ENCODE measurements at regions not wholly inside any gene's neighbourhood (a gene's known extent, or its start where the extent isn't known, plus 50 kb on each side); places are given as distances from the start of the nearest gene placed in this dataset.

DNA sequence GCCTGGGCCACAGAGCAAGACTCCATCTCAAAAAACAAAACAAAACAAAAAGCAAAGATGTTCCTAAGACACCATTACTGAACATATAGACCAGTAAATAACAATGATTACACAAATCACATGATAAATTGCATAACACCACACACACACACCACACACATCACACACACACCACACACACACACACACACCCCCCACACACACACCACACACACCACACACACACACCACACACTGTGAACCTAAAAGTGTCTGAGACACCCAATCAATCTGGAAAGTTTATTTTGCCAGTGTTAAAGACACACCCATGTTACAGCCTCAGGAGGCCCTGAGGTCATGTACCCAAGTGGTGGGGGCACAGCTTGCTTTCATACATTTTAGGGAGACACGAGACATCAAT is 62.6 kb upstream of the ASAP2 start:
- BruUV-seq (replicated peaks) = no TSS peak
- intact Hi-C loops (cut with micrococcal nuclease; ENCODE audit: unreplicated experiment) = loop anchor here (5.0 to 10.0 kb wide), 5 partner anchors 63 to 231 kb away; partner anchors contain the start of gene ASAP2

DNA sequence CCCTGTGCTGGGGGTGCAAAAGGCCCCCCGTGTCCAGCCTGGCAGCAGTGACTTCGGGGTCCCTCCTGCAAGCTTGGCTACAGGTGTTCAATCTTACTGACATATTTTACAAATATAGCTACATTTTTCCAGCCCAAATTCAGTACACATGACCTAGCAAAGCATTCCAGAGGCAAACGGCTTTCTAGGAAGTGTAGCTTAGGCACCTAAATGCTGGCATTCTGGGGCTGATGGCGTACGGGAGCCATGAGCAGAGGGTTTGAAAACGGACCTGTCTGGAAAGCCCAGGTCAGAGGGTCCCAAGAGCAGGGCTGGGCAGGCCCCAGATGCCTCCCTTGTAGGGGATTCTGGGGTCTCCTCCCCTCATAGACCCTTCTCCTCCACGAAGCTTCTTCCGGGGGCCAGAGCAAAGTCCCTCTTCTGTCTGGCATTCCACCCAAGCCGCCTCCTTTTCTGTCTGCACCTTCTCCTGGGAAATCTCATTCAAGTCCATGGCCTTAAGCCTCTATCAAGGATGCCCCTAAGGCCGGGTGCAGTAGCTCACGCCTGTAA is 63.3 kb upstream of the ASAP2 start:
- Histone ChIP-seq H3K36me3 (ENCODE audit: control insufficient read depth, insufficient read depth, low read length) (no peaks in the 10 kb centered on the region), H3K9me3 (ENCODE audit: control insufficient read depth, insufficient read depth, low read depth, low read length) (no peaks in the 10 kb centered on the region), H3K27me3 (ENCODE audit: control insufficient read depth, insufficient read depth, low read length) (no peaks in the 10 kb centered on the region), H3K27ac (ENCODE audit: low read length) (peak overlapping the region; percentile 94), H3K4me3 (ENCODE audit: low read depth in 2 of 2, low read length in 2 of 2) (peak overlapping the region; percentile 29 to 66), H3K4me1 (ENCODE audit: control insufficient read depth, insufficient read depth, low read length) (peaks cover 31% of the 10 kb centered on the region)
- POLR2A ChIA-PET = interaction anchor here (0.6 kb wide), 2 partner anchors 14 to 69 kb away, joined by 3 to 5 read pairs; no protein-coding TSS in a partner anchor
- intact Hi-C loops (cut with micrococcal nuclease; ENCODE audit: unreplicated experiment) (loop anchor here (5.0 to 10.0 kb wide), 5 partner anchors 64 to 231 kb away; partner anchors contain the start of gene ASAP2), in situ Hi-C loops (cut with HindIII; ENCODE audit: low pct_unique_long_range_greater_than_20kb, low sequenced_read_pairs) (no loop called here)
- no TSS peak for BruUV-seq (replicated peaks)
- no peak for TF ChIP-seq TCF7L2 (IDR thresholded peaks at IDR 0.05; ENCODE audit: low read depth, low read length)
- TF ChIP-seq, protein P1, sequence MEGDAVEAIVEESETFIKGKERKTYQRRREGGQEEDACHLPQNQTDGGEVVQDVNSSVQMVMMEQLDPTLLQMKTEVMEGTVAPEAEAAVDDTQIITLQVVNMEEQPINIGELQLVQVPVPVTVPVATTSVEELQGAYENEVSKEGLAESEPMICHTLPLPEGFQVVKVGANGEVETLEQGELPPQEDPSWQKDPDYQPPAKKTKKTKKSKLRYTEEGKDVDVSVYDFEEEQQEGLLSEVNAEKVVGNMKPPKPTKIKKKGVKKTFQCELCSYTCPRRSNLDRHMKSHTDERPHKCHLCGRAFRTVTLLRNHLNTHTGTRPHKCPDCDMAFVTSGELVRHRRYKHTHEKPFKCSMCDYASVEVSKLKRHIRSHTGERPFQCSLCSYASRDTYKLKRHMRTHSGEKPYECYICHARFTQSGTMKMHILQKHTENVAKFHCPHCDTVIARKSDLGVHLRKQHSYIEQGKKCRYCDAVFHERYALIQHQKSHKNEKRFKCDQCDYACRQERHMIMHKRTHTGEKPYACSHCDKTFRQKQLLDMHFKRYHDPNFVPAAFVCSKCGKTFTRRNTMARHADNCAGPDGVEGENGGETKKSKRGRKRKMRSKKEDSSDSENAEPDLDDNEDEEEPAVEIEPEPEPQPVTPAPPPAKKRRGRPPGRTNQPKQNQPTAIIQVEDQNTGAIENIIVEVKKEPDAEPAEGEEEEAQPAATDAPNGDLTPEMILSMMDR (IDR thresholded peaks at IDR 0.05) = no peak
- TF ChIP-seq SIN3A (IDR thresholded peaks at IDR 0.05; ENCODE audit: borderline replicate concordance, insufficient read depth, low read depth, low read length) = 0 out of 2 replicates have a peak, but pooled peaks have one; percentile 10
- TF ChIP-seq POLR2AphosphoS5 (IDR thresholded peaks at IDR 0.05; ENCODE audit: low read depth, low read length) = no peak
- TF ChIP-seq, protein P2, sequence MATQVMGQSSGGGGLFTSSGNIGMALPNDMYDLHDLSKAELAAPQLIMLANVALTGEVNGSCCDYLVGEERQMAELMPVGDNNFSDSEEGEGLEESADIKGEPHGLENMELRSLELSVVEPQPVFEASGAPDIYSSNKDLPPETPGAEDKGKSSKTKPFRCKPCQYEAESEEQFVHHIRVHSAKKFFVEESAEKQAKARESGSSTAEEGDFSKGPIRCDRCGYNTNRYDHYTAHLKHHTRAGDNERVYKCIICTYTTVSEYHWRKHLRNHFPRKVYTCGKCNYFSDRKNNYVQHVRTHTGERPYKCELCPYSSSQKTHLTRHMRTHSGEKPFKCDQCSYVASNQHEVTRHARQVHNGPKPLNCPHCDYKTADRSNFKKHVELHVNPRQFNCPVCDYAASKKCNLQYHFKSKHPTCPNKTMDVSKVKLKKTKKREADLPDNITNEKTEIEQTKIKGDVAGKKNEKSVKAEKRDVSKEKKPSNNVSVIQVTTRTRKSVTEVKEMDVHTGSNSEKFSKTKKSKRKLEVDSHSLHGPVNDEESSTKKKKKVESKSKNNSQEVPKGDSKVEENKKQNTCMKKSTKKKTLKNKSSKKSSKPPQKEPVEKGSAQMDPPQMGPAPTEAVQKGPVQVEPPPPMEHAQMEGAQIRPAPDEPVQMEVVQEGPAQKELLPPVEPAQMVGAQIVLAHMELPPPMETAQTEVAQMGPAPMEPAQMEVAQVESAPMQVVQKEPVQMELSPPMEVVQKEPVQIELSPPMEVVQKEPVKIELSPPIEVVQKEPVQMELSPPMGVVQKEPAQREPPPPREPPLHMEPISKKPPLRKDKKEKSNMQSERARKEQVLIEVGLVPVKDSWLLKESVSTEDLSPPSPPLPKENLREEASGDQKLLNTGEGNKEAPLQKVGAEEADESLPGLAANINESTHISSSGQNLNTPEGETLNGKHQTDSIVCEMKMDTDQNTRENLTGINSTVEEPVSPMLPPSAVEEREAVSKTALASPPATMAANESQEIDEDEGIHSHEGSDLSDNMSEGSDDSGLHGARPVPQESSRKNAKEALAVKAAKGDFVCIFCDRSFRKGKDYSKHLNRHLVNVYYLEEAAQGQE (IDR thresholded peaks at IDR 0.05; ENCODE audit: insufficient read depth in 1 of 2, low read depth in 2 of 2, low read length in 1 of 2) = no peak
- no peak for DNase-seq (ENCODE audit: low read depth, low spot score)
- peak; percentile 36 for ATAC-seq
- CTCF ChIA-PET = interaction anchor here (0.7 to 1.1 kb wide), 3 partner anchors 66 to 181 kb away, joined by 3 read pairs; no protein-coding TSS in a partner anchor

More for the DNA sequence above, 62.6 kb upstream of the ASAP2 start:
- H3K27me3 ChIP-seq (ENCODE audit: control insufficient read depth, insufficient read depth, low read length) = no peaks in the 10 kb centered on the region
- peak overlapping the region; percentile 94 for H3K27ac ChIP-seq (ENCODE audit: low read length)
- H3K9me3 ChIP-seq (ENCODE audit: control insufficient read depth, insufficient read depth, low read depth, low read length) = no peaks in the 10 kb centered on the region
- CTCF ChIA-PET = no interaction called here
- no peak for ATAC-seq
- in situ Hi-C loops (cut with HindIII; ENCODE audit: low pct_unique_long_range_greater_than_20kb, low sequenced_read_pairs) = no loop called here
- DNase-seq (ENCODE audit: low read depth, low spot score) = no peak
- H3K4me3 ChIP-seq (ENCODE audit: low read depth in 2 of 2, low read length in 2 of 2) = no peak overlapping the region
- peaks cover 31% of the 10 kb centered on the region for H3K4me1 ChIP-seq (ENCODE audit: control insufficient read depth, insufficient read depth, low read length)
- POLR2A ChIA-PET = interaction anchor here (0.6 kb wide), 2 partner anchors 14 to 35 kb away, joined by 5 read pairs; no protein-coding TSS in a partner anchor
- H3K36me3 ChIP-seq (ENCODE audit: control insufficient read depth, insufficient read depth, low read length) = no peaks in the 10 kb centered on the region
- TF ChIP-seq POLR2AphosphoS5 (IDR thresholded peaks at IDR 0.05; ENCODE audit: low read depth, low read length) (no peak), TCF7L2 (IDR thresholded peaks at IDR 0.05; ENCODE audit: low read depth, low read length) (no peak), SIN3A (IDR thresholded peaks at IDR 0.05; ENCODE audit: borderline replicate concordance, insufficient read depth, low read depth, low read length) (no peak)
- TF ChIP-seq, protein P1 (IDR thresholded peaks at IDR 0.05) = no peak
- TF ChIP-seq, protein P2 (IDR thresholded peaks at IDR 0.05; ENCODE audit: insufficient read depth in 1 of 2, low read depth in 2 of 2, low read length in 1 of 2) = no peak
